ENCODE measurements at regions not wholly inside any gene's neighbourhood (a gene's known extent, or its start where the extent isn't known, plus 50 kb on each side); places are given as distances from the start of the nearest gene placed in this dataset.

DNA sequence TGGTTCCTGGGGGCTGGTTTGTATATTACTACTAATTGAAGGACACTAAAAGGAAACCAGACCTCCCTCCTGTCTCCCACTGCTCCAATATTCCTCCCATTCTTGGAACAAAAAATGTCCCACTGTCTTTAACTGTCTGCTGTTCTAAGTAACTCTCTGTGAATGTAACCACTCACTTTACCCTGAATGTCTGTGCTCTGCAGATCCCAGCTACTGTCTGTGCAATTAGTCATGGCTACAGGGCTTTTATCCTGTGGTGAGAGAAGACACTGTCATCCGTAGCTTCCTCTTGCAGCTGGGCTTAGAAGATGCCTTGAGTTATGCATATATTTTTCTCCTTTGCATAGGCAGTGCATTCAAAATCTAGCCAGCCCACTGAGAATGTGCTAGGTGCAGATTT, 853.8 kb downstream of the CDH8 start:
- TF ChIP-seq, protein P1, sequence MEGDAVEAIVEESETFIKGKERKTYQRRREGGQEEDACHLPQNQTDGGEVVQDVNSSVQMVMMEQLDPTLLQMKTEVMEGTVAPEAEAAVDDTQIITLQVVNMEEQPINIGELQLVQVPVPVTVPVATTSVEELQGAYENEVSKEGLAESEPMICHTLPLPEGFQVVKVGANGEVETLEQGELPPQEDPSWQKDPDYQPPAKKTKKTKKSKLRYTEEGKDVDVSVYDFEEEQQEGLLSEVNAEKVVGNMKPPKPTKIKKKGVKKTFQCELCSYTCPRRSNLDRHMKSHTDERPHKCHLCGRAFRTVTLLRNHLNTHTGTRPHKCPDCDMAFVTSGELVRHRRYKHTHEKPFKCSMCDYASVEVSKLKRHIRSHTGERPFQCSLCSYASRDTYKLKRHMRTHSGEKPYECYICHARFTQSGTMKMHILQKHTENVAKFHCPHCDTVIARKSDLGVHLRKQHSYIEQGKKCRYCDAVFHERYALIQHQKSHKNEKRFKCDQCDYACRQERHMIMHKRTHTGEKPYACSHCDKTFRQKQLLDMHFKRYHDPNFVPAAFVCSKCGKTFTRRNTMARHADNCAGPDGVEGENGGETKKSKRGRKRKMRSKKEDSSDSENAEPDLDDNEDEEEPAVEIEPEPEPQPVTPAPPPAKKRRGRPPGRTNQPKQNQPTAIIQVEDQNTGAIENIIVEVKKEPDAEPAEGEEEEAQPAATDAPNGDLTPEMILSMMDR (IDR thresholded peaks at IDR 0.05) = no peak
- no peak for TF ChIP-seq POLR2A (IDR thresholded peaks at IDR 0.05)
